PC-9 (cell line): ENCODE measurements at regions not wholly inside any gene's neighbourhood (a gene's known extent, or its start where the extent isn't known, plus 50 kb on each side); places are given as distances from the start of the nearest gene placed in this dataset.

Experiments
- BruUV-seq: library from RNA; stranded (reverse); fragments of 400-500 nt; replicated peaks from 2 replicates; lab custom pipeline; 2021; lab: Mats Ljungman, UMichigan
- CTCF ChIA-PET: fragments of 300-600 bp; sonication (Branson Sonifier 250); formaldehyde crosslinking; loops from one replicate; lab custom pipeline; 2022; ENCODE audit warnings: antibody characterized with exemption; lab: Charles Lee
- POLR2A ChIA-PET: fragments of 300-600 bp; sonication (Branson Sonifier 250); formaldehyde crosslinking; loops from one replicate; lab custom pipeline; 2022; ENCODE audit warnings: antibody characterized with exemption; ENCODE audit not compliant: unreplicated experiment; lab: Charles Lee
- DNase-seq, 2 experiments: peaks; one replicate each; pipeline versions ENCODE4 v3.0.0 to v3.0.0-alpha.2; 2015 to 2022; ENCODE audit warnings: mixed read lengths in 1 of 2
- H2AFZ ChIP-seq: fragments of 200-600 bp; sonication (generic); 2 replicates; pipeline ENCODE4 v1.8.1; 2017; ENCODE audit warnings: antibody characterized with exemption
- H3F3A ChIP-seq: fragments of 200-600 bp; sonication (generic); 2 replicates; pipeline ENCODE4 v1.8.1; 2017; ENCODE audit warnings: antibody characterized with exemption, mild to moderate bottlenecking, low read depth; ENCODE audit not compliant: insufficient read depth
- H3K27ac ChIP-seq: fragments of 200-600 bp; sonication (generic); 2 replicates; pipeline ENCODE4 v1.6.1; 2016; ENCODE audit warnings: mixed run types
- H3K27me3 ChIP-seq: fragments of 200-600 bp; sonication (generic); 2 replicates; pipeline ENCODE4 v1.6.1; 2016; ENCODE audit warnings: low read depth, mixed run types; ENCODE audit not compliant: insufficient read depth
- H3K36me3 ChIP-seq: fragments of 200-600 bp; sonication (generic); 2 replicates; pipeline ENCODE4 v1.6.1; 2016; ENCODE audit warnings: low read depth, mixed run types
- H3K4me1 ChIP-seq: fragments of 200-600 bp; sonication (generic); replicated peaks from 2 replicates; pipeline ENCODE4 v1.6.1; 2016; ENCODE audit warnings: mixed run types; ENCODE audit not compliant: insufficient read depth
- H3K4me2 ChIP-seq: fragments of 200-600 bp; sonication (generic); 2 replicates; pipeline ENCODE4 v1.6.1; 2017; ENCODE audit warnings: mixed run types
- H3K4me3 ChIP-seq: fragments of 200-600 bp; sonication (generic); 2 replicates; pipeline ENCODE4 v1.6.1; 2016; ENCODE audit warnings: mixed run types
- H3K79me2 ChIP-seq: fragments of 200-600 bp; sonication (generic); 2 replicates; pipeline ENCODE4 v1.6.1; 2017; ENCODE audit warnings: low read depth, mixed run types
- H3K9me2 ChIP-seq: fragments of 200-600 bp; sonication (generic); 2 replicates; pipeline ENCODE4 v1.8.1; 2017; ENCODE audit warnings: mild to moderate bottlenecking; ENCODE audit not compliant: insufficient read depth
- H3K9me3 ChIP-seq: fragments of 200-600 bp; sonication (generic); 2 replicates; pipeline ENCODE4 v1.8.1; 2016; ENCODE audit warnings: low read depth; ENCODE audit not compliant: insufficient read depth
- H4K20me1 ChIP-seq: fragments of 200-600 bp; sonication (generic); 2 replicates; pipeline ENCODE4 v1.8.1; 2017; ENCODE audit not compliant: insufficient read depth
- CTCF ChIP-seq: fragments of 200-600 bp; sonication (generic); conservative IDR thresholded peaks from 2 replicates; pipeline ENCODE4 v1.6.1; 2017; ENCODE audit warnings: mixed run types, antibody characterized with exemption, mild to moderate bottlenecking, moderate library complexity
- EZH2 ChIP-seq: fragments of 200-600 bp; sonication (generic); IDR thresholded peaks from 2 replicates; pipeline ENCODE4 v1.8.0; 2017; ENCODE audit warnings: antibody characterized with exemption, low read depth
- intact Hi-C: fragments of 100-400 bp; cut with micrococcal nuclease; formaldehyde crosslinking; loops from one replicate; pipeline ENCODE4 v1.10.0; 2022; ENCODE audit not compliant: unreplicated experiment

DNA sequence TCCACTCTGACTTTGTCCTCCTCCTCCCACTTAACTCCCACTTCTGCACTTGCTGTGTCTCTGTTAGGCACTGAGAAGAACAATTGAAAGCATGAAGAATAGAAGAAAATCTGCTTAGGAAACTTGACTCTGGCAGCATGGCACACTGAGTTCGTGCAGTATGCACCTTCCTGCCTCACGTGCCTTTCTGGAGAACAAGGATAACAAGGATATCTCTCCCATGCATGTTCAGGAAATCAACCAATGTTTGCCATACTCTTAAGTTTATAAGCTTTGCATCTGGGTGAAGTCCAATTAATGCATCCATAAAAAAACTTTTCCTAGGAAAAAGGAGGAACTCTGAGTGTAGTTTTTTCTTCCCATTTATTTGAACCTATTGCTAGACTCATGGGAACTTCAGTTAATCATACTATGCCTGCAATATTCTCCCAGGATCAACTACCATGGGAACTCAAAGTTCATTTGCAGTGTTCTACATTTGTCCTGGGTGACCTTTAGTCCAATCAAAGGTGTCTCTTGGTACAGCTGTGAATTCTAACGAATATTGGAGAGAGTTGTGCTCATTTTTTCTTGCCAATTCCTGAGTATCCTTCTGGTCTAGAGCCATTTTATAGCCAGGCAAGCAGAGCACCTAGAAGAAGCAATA is 227.0 kb downstream of the ENC1 start:
- Histone ChIP-seq H3K4me1 (peaks cover 11% of the 10 kb centered on the region), H4K20me1 (no peaks in the 10 kb centered on the region), H2AFZ (no peak overlapping the region), H3K4me2 (no peak overlapping the region), H3K4me3 (no peak overlapping the region), H3K27ac (no peak overlapping the region), H3K36me3 (no peaks in the 10 kb centered on the region), H3F3A (peaks cover 8% of the 10 kb centered on the region; the same call in 1 of the 2 replicates), H3K9me3 (no peaks in the 10 kb centered on the region), H3K9me2 (no peaks in the 10 kb centered on the region), H3K79me2 (no peaks in the 10 kb centered on the region), H3K27me3 (no peaks in the 10 kb centered on the region)
- POLR2A ChIA-PET: interaction anchor here (0.7 kb wide), 1 partner anchor 383 kb away, joined by 5 read pairs; no protein-coding TSS in a partner anchor
- intact Hi-C loops: no loop called here
- no peak for DNase-seq
- CTCF ChIA-PET: no interaction called here
- TF ChIP-seq CTCF: no peak
- no peak for TF ChIP-seq EZH2
- BruUV-seq: no TSS peak

DNA sequence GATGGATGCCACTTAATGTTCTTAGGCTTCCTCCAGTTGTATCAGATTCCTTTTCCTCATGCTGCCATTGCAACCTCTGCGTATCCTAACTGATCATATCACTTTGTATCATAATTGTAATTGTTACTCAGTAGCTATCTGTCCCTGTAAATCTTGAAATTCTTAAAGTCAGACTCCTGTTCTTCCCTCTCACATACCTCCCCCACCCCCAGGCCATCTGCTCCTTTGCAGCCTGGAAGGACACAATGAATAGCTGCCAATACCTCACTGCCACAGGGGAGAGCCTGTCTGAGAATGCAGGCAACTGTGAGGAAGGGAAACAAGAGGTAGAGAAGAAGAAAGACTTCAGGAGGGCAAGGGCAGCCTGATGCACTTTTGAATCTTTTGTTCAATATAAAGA is 228.5 kb downstream of the ENC1 start:
- TF ChIP-seq EZH2: no peak
- no peak for TF ChIP-seq CTCF
- Histone ChIP-seq H2AFZ (no peak overlapping the region), H3K4me2 (no peak overlapping the region), H4K20me1 (no peaks in the 10 kb centered on the region), H3F3A (peaks cover 20% of the 10 kb centered on the region; the same call in 1 of the 2 replicates), H3K27ac (no peak overlapping the region), H3K9me3 (no peaks in the 10 kb centered on the region), H3K79me2 (no peaks in the 10 kb centered on the region), H3K9me2 (no peaks in the 10 kb centered on the region), H3K36me3 (no peaks in the 10 kb centered on the region), H3K4me1 (peaks cover 26% of the 10 kb centered on the region), H3K4me3 (no peak overlapping the region), H3K27me3 (no peaks in the 10 kb centered on the region)
- no TSS peak for BruUV-seq
- no peak for DNase-seq
- POLR2A ChIA-PET: no interaction called here
- CTCF ChIA-PET: no interaction called here
- intact Hi-C loops: no loop called here

DNA sequence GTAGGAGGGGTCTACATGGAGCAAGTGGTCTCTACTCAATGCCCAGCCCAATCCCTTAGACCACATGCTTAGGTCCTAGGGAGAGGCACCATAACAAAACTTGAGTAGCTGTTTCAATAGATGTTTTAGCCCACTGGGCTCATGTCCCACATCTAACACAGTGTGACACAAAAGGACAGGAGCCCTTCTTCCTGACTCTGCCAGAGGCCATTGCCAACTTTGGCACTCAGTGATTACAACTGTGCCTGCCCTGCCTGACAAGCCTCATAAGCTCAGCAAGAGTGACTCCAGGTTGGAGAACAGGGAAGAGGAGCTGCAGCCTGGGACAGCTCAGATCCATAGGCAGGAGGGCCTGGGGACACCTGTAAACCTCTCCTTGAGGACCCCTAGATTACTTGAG is 230.8 kb downstream of the ENC1 start:
- Histone ChIP-seq H2AFZ (no peak overlapping the region), H4K20me1 (no peaks in the 10 kb centered on the region), H3K36me3 (no peaks in the 10 kb centered on the region), H3K4me2 (peak overlapping the region; percentile 76; the same call in 1 of the 2 replicates), H3K9me3 (peaks cover 6% of the 10 kb centered on the region; the same call in 1 of the 2 replicates), H3K4me3 (no peak overlapping the region), H3K27me3 (no peaks in the 10 kb centered on the region), H3K9me2 (no peaks in the 10 kb centered on the region), H3K79me2 (no peaks in the 10 kb centered on the region), H3K27ac (no peak overlapping the region), H3K4me1 (peaks cover 27% of the 10 kb centered on the region), H3F3A (peaks cover 20% of the 10 kb centered on the region; the same call in 1 of the 2 replicates)
- BruUV-seq: no TSS peak
- intact Hi-C loops: no loop called here
- CTCF ChIA-PET: no interaction called here
- POLR2A ChIA-PET: no interaction called here
- TF ChIP-seq EZH2 (no peak), CTCF (no peak)
- DNase-seq: no peak
